GM18873 (cell line): ENCODE measurements at regions not wholly inside any gene's neighbourhood (a gene's known extent, or its start where the extent isn't known, plus 50 kb on each side); places are given as distances from the start of the nearest gene placed in this dataset.
"Not testable (repeated sequence)": the region's sequence is repeated elsewhere in the genome, so short reads cannot be mapped to it uniquely, and the experiment has no call there.

Experiments
- ATAC-seq: cut with Tn5 transposase; IDR thresholded peaks from one replicate; pipeline ENCODE4 v1.9.1; 2021; ENCODE audit warnings: mild to moderate bottlenecking, moderate library complexity, moderate number of reproducible peaks; ENCODE audit not compliant: unreplicated experiment, low FRiP score

DNA sequence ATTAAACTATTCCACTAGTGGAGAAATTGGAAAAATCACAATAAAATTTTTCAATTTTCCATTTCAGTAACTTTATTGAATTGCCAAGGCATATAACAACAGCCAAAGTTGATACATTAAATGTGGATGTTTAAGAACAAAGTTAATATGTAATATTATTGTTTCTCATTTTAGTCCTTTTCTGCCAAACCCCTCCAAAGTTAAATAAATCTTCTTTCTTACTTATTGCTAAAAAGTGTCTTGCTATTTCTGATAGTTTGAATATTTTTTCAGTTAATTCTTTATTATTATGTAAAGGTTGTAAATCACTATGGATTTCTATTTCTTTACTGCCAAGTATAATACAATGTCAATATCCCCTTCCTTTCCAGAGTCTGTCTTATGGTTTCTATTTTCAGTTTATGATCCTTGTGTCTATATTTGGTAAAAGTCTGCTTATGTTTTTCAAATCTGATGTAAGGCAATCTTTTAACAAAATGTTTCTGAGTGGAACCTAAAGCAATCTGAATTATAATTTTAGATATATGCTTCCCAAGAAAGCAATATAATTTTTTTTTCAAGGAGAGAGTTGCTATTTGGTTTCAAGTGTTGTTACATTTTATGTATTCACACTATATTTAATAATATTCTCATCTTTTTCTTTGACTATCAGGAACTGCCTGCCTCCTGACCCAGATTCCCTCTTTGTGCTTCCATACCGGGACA lies 80.3 kb upstream of the RHOBTB1 start:
- ATAC-seq = no peak

GRCh38 chr10:61023053-61023452 lies 79.1 kb upstream of the RHOBTB1 start:
- no peak for ATAC-seq

GRCh38 chr10:61021926-61022325 lies 77.9 kb upstream of the RHOBTB1 start:
- ATAC-seq = no peak

DNA sequence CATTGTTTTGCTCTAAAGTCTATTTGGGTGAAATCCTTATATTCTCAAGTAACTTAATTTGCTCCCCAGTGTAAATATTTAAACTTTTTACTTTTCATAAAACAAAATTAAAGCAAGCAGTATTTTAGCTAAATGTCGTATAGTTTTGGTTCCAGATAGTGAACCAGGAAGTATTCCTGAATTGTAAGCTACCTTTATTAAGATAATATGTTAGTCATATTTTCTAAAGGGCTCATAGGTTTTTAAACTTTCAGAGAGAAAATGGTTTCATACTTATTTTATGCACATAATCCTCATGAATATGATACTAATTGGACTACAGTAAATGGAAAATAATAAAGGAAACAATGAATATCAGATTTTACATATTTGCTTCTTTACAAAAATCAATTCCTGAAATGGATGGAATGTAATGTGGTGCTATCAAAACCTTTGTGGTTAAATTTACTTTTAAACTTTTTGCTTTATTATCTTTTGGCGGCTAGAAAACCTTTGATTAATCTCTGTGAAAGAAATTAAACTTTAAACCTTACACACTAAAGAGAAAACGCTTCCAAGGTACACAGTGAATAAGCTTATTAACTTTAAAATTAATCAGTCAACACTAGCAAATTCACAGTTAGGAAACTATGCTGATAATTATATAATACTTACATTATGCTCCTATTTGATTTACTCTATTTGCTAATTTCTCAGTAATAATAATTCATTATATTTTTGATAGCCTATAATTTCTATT lies 76.6 kb upstream of the RHOBTB1 start:
- ATAC-seq = no peak

GRCh38 chr10:61018146-61018545 lies 74.2 kb upstream of the RHOBTB1 start:
- ATAC-seq = no peak

DNA sequence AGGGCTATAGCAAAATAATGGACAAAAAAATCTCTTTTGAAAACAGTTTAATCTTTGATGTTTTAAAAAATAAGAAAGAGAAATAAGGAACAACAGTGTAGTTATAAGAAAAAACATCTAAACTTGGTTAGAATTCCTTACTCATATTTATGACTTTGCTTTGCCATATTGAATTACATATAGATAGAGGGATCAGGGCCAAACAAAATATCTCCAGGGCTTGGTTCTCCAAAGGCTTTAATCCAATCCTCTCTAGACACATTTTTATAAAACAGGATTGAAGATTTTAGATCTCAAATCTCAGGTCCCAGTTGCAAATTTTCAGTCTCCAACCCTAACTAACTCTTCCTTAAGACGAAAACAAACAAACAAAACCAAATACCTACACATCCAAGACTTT lies 72.6 kb upstream of the RHOBTB1 start:
- no peak for ATAC-seq

GRCh38 chr10:61016007-61016406 lies 72.0 kb upstream of the RHOBTB1 start:
- ATAC-seq = no peak

GRCh38 chr10:61010863-61011262 lies 66.9 kb upstream of the RHOBTB1 start:
- ATAC-seq = no peak

DNA sequence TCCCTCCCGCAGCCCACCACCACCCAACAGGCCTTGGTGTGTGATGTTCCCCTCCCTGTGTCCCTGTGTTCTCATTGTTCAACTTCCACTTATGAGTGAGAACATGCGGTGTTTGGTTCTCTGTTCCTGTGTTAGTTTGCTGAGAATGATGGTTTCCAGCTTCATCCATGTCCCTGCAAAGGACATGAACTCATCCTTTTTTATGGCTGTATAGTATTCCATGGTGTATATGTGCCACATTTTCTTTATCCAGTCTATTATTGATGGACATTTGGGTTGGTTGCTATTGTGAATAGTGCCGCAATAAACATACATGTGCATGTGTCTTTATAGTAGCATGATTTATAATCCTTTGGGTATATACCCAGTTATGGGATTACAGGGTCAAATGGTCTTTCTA lies 59.1 kb upstream of the RHOBTB1 start:
- not testable (repeated sequence) for ATAC-seq

DNA sequence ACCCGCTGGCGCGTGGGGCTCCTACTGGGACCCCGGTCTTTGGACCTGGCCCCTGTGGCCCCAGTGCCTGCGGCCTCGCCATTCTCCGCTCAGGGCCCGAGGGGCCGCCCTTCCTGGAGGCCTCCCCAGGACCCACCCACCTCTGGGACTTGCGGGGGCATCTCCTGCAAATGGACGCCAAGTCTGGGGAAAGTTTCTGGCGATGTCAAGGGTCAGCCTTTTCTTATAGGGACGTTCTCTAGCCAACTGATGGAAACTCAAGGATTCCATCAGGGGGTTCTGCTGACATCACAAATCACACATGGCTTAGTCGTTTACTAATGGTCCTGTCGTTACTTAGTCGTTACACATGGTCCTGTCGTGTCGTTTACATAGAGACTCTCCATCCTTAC lies 57.7 kb upstream of the RHOBTB1 start:
- ATAC-seq = no peak

DNA sequence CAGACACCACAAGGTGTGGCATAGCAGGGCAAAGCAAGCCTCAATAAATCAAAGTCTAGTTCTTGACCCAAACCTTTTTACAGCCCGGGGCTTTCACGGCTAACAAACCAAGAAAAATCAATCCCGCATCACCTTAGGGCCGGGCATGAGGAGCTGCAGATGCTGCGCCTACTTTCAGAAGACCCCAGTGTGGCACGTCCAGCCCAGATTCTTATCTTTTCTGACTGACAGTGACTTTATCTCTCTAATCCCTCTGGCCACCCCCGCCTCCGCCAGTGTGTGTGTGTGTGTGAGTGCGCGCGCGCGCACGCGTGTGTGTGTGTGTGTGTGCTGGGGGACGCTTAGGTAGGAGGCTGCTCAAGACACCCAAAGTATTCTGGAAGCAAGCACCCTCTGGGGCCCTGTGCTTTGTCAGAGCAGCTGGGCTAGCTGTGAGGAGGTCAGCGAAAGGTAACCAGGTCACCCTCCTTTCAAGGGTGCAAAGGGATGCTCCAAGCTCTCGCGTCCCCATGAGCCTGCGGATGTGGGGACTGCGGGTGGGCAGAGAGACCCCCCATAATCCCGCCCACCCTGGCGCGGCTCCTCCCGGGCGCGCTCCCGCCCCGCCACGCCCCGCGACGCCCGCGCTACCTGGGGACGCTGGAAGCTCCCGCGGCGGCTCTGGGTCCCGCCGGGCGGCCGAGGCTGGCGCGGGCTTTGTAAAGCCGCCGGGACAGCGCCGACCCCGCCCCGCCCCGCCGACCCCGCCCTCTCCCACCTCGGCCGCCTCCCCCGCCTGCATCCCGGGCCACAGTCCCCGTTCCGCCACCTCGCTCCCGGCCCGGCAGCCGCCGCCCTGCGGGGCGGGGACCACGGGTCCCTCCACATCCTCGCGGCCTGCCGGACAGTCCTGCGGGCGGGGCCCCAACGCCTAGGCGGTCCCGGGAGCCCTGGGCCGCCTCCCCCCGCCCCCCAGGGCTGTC lies 57.1 kb upstream of the RHOBTB1 start:
- no peak for ATAC-seq

- no peak for ATAC-seq
Observed at GRCh38 chr10:60998932-60999331, 54.9 kb upstream of the RHOBTB1 start.

GRCh38 chr10:60994128-60994527 lies 50.1 kb upstream of the RHOBTB1 start:
- ATAC-seq = no peak
